ENCODE measurements at regions not wholly inside any gene's neighbourhood (a gene's known extent, or its start where the extent isn't known, plus 50 kb on each side); places are given as distances from the start of the nearest gene placed in this dataset.

- CTCF ChIA-PET: no interaction called here
These were observed 292.3 kb upstream of the FSTL5 start for GRCh38 chr4:162456106-162456505.

GRCh38 chr4:162450531-162451035 is 286.8 kb upstream of the FSTL5 start:
- no peak overlapping the region for H2AFZ ChIP-seq (ENCODE audit: low read length)
- no peaks in the 10 kb centered on the region for H3K9me3 ChIP-seq (ENCODE audit: low read length)
- H3K9ac ChIP-seq (ENCODE audit: low read length): no peak overlapping the region
- H3K9me2 ChIP-seq (replicated peaks; ENCODE audit: low read length): no peaks in the 10 kb centered on the region
- TF ChIP-seq EZH2phosphoT487 (IDR thresholded peaks at IDR 0.05; ENCODE audit: borderline replicate concordance, low read length) (no peak), CTCF (conservative IDR thresholded peaks at IDR 0.05; ENCODE audit: low read depth, low read length) (no peak)
- no TSS peak for BruUV-seq (replicated peaks)
- no peak for DNase-seq
- no peaks in the 10 kb centered on the region for H3F3A ChIP-seq (ENCODE audit: low read length, unreplicated experiment)
- H3K79me2 ChIP-seq (ENCODE audit: low read length): no peaks in the 10 kb centered on the region
- no peaks in the 10 kb centered on the region for H3K36me3 ChIP-seq (ENCODE audit: low read depth, low read length)
- intact Hi-C loops (cut with micrococcal nuclease): no loop called here
- no peaks in the 10 kb centered on the region for H3K4me1 ChIP-seq (ENCODE audit: insufficient read depth, low read length)
- ChIA-PET POLR2A (ENCODE audit: unreplicated experiment) (no interaction called here), CTCF (no interaction called here)
- no peak overlapping the region for H3K4me2 ChIP-seq (ENCODE audit: low read length)
- H4K20me1 ChIP-seq (ENCODE audit: low read length): no peaks in the 10 kb centered on the region
- no peak overlapping the region for H3K4me3 ChIP-seq (ENCODE audit: low read length)
- H3K27ac ChIP-seq (ENCODE audit: low read length): no peak overlapping the region
- no peak for ATAC-seq
- H3K27me3 ChIP-seq (ENCODE audit: low read length): no peaks in the 10 kb centered on the region

More at GRCh38 chr4:162456106-162456505, 292.3 kb upstream of the FSTL5 start:
- no peak overlapping the region for H2AFZ ChIP-seq (ENCODE audit: low read length)
- no peaks in the 10 kb centered on the region for H3K4me1 ChIP-seq (ENCODE audit: insufficient read depth, low read length)
- H3K9me3 ChIP-seq (ENCODE audit: low read length): no peaks in the 10 kb centered on the region
- no peaks in the 10 kb centered on the region for H4K20me1 ChIP-seq (ENCODE audit: low read length)
- no peaks in the 10 kb centered on the region for H3K36me3 ChIP-seq (ENCODE audit: low read depth, low read length)
- no peak overlapping the region for H3K27ac ChIP-seq (ENCODE audit: low read length)
- no peaks in the 10 kb centered on the region for H3K9me2 ChIP-seq (replicated peaks; ENCODE audit: low read length)
- ATAC-seq: peak; percentile 54
- no peaks in the 10 kb centered on the region for H3K27me3 ChIP-seq (ENCODE audit: low read length)
- DNase-seq: peak; percentile 31
- intact Hi-C loops (cut with micrococcal nuclease): no loop called here
- H3K79me2 ChIP-seq (ENCODE audit: low read length): no peaks in the 10 kb centered on the region
- TF ChIP-seq CTCF (conservative IDR thresholded peaks at IDR 0.05; ENCODE audit: low read depth, low read length): no peak
- TF ChIP-seq EZH2 (IDR thresholded peaks at IDR 0.05; ENCODE audit: low read length, unreplicated experiment): no peak
- TF ChIP-seq EZH2phosphoT487 (IDR thresholded peaks at IDR 0.05; ENCODE audit: borderline replicate concordance, low read length): no peak
- H3K4me2 ChIP-seq (ENCODE audit: low read length): no peak overlapping the region
- H3K9ac ChIP-seq (ENCODE audit: low read length): no peak overlapping the region
- no peaks in the 10 kb centered on the region for H3F3A ChIP-seq (ENCODE audit: low read length, unreplicated experiment)
- POLR2A ChIA-PET (ENCODE audit: unreplicated experiment): no interaction called here
- no peak overlapping the region for H3K4me3 ChIP-seq (ENCODE audit: low read length)
- BruUV-seq (replicated peaks): no TSS peak

- CTCF ChIA-PET: no interaction called here
- no peak overlapping the region for H3K4me3 ChIP-seq (ENCODE audit: low read length)
- no TSS peak for BruUV-seq (replicated peaks)
- H3K4me1 ChIP-seq (ENCODE audit: insufficient read depth, low read length): no peaks in the 10 kb centered on the region
- intact Hi-C loops (cut with micrococcal nuclease): no loop called here
- H3K9me3 ChIP-seq (ENCODE audit: low read length): no peaks in the 10 kb centered on the region
- no peak for ATAC-seq
- no peaks in the 10 kb centered on the region for H3K36me3 ChIP-seq (ENCODE audit: low read depth, low read length)
- no peak overlapping the region for H3K27ac ChIP-seq (ENCODE audit: low read length)
- TF ChIP-seq CTCF (conservative IDR thresholded peaks at IDR 0.05; ENCODE audit: low read depth, low read length) (no peak), EZH2 (IDR thresholded peaks at IDR 0.05; ENCODE audit: low read length, unreplicated experiment) (no peak), EZH2phosphoT487 (IDR thresholded peaks at IDR 0.05; ENCODE audit: borderline replicate concordance, low read length) (no peak)
- H2AFZ ChIP-seq (ENCODE audit: low read length): no peak overlapping the region
- POLR2A ChIA-PET (ENCODE audit: unreplicated experiment): no interaction called here
- no peaks in the 10 kb centered on the region for H3K9me2 ChIP-seq (replicated peaks; ENCODE audit: low read length)
- H3K79me2 ChIP-seq (ENCODE audit: low read length): no peaks in the 10 kb centered on the region
- no peaks in the 10 kb centered on the region for H3K27me3 ChIP-seq (ENCODE audit: low read length)
- no peak for DNase-seq
- no peak overlapping the region for H3K9ac ChIP-seq (ENCODE audit: low read length)
- H3K4me2 ChIP-seq (ENCODE audit: low read length): no peak overlapping the region
- no peaks in the 10 kb centered on the region for H4K20me1 ChIP-seq (ENCODE audit: low read length)
- no peaks in the 10 kb centered on the region for H3F3A ChIP-seq (ENCODE audit: low read length, unreplicated experiment)
These were observed 279.7 kb upstream of the FSTL5 start for GRCh38 chr4:162443510-162443909.

All from PC-3 (cell line).